ENCODE measurements at regions not wholly inside any gene's neighbourhood (a gene's known extent, or its start where the extent isn't known, plus 50 kb on each side); places are given as distances from the start of the nearest gene placed in this dataset.
"Not testable (repeated sequence)": the region's sequence is repeated elsewhere in the genome, so short reads cannot be mapped to it uniquely, and the experiment has no call there.

DNA sequence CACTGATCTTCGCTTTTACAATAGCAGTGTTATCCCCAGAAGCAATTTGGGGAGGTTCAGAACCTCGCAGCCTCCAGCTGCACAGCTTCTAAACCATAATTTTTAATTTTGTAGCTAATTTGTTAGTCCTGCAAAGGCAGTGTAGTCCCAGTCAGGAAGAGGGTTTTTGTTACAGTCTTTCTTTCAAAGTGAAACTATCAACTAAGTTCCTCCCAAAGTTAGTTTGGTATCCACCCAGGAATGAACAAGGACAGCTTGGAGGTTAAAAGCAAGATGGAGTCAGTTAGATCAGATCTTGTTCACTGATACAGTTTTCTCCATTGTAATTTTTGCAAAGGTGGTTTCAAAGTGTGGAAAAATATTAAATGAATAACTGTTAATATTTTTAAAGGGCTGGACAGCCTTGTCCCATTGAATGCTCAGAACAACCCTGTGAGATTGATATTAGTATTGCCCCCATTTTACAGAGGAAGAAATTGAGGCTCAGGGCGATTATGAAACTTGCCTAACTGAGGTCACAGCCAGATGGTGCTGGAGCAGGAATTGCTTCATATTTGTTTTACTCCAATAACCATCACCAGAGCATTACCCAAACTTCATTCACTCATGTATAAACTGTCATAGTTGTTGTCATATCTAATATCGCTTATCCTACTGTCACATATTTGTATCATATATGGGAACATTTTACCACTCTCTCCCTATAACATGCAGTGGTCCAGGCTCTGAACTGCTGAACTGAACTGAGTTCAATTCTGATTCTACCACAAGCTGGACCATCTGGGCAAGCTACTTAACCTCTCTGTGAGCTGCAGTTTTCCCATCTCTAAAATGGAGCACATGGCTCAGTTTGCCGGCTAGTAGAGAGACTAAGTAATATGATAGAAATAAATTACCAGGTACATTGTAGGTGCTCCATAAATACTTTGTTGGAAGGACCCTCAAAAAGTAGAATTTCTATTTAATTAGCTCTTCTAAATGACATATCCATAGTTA is 213.8 kb downstream of the BCAS1 start:
- no peak for DNase-seq (ENCODE audit: low read depth in 2 of 2)

DNA sequence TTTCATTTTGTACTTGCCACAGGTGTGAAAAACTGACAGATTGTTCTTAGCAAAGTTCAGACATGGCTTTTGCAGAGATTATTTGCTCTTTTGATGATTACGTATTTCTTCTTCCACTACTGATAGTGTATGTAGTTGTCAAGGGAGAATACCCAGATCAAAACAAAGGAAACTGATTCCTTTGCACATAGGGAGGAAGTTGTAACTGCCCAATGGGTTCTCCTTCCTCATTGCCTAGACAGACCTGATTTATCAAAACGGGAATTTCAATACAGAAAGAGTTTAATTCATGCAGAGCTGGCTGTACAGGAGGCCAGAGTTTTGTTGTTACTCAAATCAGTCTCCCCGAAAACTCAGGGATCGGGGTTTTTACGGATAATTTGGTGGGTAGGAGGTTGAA is 214.7 kb downstream of the BCAS1 start:
- no peak for DNase-seq (ENCODE audit: low read depth in 2 of 2)

- not testable (repeated sequence) for DNase-seq (ENCODE audit: low read depth in 2 of 2)
These were observed 215.8 kb downstream of the BCAS1 start for GRCh38 chr20:53854609-53854926.

GRCh38 chr20:53853111-53853713 is 217.2 kb downstream of the BCAS1 start:
- DNase-seq (ENCODE audit: low read depth in 2 of 2) = no peak

GRCh38 chr20:53852691-53853090 is 217.7 kb downstream of the BCAS1 start:
- no peak for DNase-seq (ENCODE audit: low read depth in 2 of 2)

GRCh38 chr20:53852014-53852413 is 218.4 kb downstream of the BCAS1 start:
- no peak for DNase-seq (ENCODE audit: low read depth in 2 of 2)

DNA sequence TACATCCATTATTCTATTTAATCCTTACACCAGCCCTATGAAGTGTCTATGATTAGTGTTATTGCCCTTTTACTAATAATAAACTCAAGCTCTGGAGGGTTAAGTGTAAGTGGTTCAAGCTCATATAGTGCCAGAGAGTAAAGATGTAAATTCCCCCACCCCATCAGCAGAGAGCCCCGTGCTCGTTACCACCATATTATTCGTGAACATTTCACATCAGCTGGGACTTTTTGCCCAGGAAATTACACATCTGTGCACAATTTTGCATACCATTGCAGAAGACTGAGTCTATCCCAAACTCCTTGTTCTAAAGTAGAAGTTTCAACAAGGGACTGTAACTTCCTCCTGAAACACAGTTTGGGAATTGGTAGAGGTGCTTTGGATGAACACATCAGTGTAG is 220.1 kb downstream of the BCAS1 start:
- no peak for DNase-seq (ENCODE audit: low read depth in 2 of 2)

GRCh38 chr20:53849471-53850059 is 220.8 kb downstream of the BCAS1 start:
- DNase-seq (ENCODE audit: low read depth in 2 of 2) = no peak

DNA sequence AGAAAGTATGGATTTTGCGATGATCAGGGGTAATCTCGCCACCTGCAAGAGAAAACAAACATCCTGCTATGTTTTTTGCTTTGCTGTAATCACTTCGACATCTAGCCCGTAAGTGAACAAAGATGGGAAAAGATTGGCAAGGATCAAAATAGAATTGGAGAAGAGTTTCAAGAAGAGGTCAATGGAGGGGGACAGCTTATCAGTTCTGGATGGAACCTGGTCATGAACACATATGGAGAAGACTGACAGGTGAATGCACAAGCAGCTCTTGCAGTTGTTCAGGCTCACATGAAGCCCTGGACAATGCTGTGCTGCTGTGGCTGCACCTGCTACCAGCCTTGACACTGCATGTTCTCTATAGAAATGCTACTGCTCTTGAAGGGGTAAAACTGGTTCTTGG is 222.1 kb downstream of the BCAS1 start:
- no peak for DNase-seq (ENCODE audit: low read depth in 2 of 2)

DNA sequence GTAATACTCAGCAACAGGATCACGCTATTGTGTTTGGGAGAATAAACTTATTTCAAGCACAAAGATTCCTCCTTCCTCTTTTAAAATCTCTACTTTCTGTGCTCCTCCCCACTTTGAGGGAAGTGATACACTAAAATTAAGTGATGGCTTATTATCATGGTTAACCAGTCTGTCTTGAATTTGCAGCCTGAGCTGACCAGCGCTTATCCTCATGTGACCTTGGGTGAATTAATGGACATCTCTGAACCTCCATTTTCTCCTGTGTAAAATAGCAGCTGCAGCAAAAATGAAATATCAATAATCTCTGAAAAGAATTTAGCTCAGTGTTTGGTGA is 222.6 kb downstream of the BCAS1 start:
- DNase-seq (ENCODE audit: low read depth in 2 of 2) = no peak

GRCh38 chr20:53847139-53847836 is 223.1 kb downstream of the BCAS1 start:
- no peak for DNase-seq (ENCODE audit: low read depth in 2 of 2)

GRCh38 chr20:53846640-53847039 is 223.8 kb downstream of the BCAS1 start:
- no peak for DNase-seq (ENCODE audit: low read depth in 2 of 2)

- DNase-seq (ENCODE audit: low read depth in 2 of 2) = no peak
These were observed 224.4 kb downstream of the BCAS1 start for GRCh38 chr20:53845980-53846379.

DNA sequence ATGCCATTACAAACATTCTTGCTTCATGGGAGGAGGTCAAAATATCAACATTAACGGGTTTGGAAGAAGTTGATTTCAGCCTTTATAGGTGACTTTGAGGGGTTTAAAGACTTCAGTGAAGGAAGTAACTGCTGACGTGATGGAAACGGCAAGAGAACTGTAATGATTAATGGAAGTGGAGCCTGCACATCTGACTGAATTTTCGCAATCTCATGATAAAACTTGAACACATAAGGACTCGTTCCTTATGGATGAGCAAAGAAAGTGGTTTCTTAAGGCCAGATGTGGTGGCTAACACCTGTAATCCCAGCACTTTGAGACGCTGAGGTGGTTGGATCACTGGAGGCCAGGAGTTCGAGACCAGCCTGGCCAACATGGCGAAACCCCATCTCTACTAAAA is 226.1 kb downstream of the BCAS1 start:
- DNase-seq (ENCODE audit: low read depth in 2 of 2) = no peak

DNA sequence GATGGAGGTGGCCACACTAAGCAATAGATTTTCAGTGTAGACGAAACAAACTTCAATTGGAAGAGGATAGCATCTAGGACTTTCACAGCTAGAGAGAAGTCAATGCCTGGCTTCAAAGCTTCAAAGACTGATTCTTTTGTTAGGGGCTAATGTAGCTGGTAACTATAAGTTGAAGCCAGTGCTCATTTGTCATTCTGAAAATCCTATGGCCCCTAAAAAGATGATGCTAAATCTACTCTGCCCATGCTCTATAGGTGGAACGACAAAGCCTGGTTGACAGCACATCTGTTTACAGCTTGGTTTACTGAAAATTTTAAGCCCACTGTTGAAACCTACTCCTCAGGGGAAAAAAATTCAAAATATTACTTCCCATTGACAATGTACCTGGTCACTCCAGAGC is 226.7 kb downstream of the BCAS1 start:
- DNase-seq (ENCODE audit: low read depth in 2 of 2) = no peak

DNA sequence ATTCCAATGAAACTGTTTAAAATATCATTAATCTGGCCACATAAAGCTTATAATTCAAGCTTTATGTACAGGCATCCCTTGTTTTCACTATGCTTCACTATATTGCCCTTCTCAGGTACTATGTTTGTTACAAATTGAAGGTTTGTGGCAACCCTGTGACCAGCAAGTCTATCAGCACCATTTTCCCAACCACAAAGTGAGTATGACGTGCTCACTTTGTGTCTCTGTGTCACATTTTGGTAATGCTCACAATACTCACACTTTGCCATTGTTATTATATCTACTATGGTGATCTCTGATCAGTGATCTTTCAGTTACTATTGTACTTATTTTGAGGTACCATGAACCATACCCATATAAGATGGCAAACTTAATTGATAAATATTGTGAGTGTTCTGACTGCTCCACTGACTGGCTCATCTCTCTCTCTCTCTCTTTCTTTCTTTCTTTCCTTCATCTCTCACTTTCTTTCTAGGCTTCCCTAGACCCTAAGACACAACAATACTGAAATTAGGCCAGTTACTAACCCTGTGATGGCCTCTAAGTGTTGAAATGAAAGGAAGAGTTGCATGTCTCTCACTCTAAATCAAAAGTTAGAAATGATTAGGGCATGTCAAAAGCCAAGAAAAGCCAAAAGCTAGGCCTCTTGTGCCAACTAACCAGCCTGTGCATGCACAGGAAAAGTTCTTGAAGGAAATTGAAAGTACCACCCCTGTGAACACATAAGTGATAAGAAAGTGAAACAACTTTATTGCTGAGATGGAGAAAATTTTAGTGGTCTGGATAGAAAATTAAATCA is 227.9 kb downstream of the BCAS1 start:
- no peak for DNase-seq (ENCODE audit: low read depth in 2 of 2)

GRCh38 chr20:53841741-53842140 is 228.7 kb downstream of the BCAS1 start:
- no peak for DNase-seq (ENCODE audit: low read depth in 2 of 2)

DNA sequence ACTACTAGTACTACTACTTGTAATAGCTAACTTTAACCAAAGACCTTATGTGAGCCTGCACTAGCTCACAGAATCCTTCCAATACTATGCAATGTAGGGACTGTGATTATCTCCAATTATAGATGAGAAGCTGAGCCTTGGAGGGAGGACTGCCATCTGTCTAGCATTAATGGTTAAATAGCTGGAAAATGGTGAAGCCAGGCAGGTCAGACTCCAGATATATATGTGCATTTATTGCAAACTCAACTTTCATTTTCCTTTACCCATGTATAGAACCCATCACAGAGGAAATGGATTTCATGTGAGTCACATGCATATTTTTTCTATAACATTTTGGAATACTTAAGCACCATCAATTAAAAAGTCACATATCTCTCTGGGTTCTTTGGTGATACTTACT is 229.9 kb downstream of the BCAS1 start:
- no peak for DNase-seq (ENCODE audit: low read depth in 2 of 2)

- peak; percentile 31 to 43 for DNase-seq (ENCODE audit: low read depth in 2 of 2)
These were observed 230.8 kb downstream of the BCAS1 start for GRCh38 chr20:53839423-53840176.

GRCh38 chr20:53838311-53838868 is 232.0 kb downstream of the BCAS1 start:
- no peak for DNase-seq (ENCODE audit: low read depth in 2 of 2)
